ENCODE measurements at regions not wholly inside any gene's neighbourhood (a gene's known extent, or its start where the extent isn't known, plus 50 kb on each side); places are given as distances from the start of the nearest gene placed in this dataset.

DNA sequence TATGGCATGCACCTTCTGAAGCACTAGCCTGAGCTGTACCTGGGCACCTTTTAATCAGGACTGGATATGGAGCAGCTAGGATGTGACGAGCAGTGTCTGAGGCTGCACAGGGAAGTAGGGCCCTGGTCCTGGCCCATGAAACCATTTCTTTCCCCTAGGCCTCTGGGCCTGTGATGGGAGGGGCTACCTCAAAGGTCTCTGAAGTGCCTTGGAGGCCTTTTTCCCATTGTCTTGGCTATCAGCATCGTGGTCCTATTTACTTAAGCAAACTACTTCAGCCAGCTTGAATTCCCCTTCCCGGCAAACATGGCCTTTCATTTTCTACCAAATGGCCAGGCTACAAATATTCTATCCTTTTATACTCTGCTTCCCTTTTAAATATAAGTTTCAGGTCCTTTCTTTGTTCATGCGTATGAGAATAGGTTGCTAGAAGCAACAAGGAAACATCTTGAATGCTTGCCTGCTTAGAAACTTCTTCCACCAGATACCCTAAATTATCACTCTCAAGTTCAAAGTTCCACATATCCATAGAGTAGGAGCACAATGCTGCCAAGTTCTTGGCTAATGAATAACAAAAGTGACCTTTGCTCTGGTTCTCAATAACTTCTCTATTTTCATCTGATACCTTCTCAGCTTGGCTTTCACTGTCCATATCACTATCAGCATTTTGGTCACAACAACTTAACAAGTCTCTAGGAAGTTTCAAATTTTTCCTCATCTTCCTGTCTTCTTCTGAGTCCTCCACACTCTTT is 673.1 kb downstream of the HTR1B start:
- no peak for DNase-seq (ENCODE audit: low read depth)
- H3K4me3 ChIP-seq (ENCODE audit: low read depth, low read length) = no peak overlapping the region
- TF ChIP-seq, protein P1, sequence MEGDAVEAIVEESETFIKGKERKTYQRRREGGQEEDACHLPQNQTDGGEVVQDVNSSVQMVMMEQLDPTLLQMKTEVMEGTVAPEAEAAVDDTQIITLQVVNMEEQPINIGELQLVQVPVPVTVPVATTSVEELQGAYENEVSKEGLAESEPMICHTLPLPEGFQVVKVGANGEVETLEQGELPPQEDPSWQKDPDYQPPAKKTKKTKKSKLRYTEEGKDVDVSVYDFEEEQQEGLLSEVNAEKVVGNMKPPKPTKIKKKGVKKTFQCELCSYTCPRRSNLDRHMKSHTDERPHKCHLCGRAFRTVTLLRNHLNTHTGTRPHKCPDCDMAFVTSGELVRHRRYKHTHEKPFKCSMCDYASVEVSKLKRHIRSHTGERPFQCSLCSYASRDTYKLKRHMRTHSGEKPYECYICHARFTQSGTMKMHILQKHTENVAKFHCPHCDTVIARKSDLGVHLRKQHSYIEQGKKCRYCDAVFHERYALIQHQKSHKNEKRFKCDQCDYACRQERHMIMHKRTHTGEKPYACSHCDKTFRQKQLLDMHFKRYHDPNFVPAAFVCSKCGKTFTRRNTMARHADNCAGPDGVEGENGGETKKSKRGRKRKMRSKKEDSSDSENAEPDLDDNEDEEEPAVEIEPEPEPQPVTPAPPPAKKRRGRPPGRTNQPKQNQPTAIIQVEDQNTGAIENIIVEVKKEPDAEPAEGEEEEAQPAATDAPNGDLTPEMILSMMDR (IDR thresholded peaks at IDR 0.05; ENCODE audit: insufficient read depth, low read depth, low read length) = no peak

DNA sequence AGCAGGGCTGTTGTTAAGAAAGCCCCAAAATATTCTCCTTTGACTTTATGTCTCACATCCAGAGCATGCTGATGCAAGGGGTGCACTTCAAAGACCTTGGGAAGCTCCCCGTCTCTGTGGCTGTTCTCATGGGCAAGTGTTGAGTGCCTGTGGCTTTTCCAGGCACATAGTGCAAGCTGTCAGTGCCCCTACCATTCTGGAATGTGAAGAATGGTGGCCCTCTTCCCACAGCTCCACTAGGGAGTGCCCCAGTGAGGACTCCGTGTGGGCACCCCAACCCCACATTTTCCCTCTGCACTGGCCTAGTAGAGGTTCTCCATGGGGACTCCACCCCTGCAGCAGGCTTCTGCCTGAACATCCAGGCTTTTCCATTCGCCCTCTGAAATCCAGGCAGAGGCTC is 673.7 kb downstream of the HTR1B start:
- TF ChIP-seq, protein P1 (IDR thresholded peaks at IDR 0.05; ENCODE audit: insufficient read depth, low read depth, low read length) = no peak
- no peak for DNase-seq (ENCODE audit: low read depth)
- no peak overlapping the region for H3K4me3 ChIP-seq (ENCODE audit: low read depth, low read length)

DNA sequence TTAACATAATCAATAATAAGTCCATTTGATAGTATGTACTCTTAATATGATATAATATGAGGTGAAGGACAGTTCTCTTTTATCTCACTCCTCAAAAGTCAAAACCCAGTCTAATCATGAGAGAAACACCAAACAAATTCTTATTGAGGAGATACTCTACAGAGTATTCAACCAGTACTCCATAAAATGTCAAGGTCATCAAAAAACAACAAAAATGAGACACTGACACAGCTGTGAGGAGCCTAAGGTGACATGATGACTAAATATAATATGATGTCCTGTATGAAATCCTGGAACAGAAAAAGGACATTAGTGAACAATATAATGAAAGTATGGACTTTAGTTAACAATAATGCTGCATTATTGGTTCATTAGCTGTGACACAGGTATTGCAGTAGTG is 675.1 kb downstream of the HTR1B start:
- TF ChIP-seq, protein P1 (IDR thresholded peaks at IDR 0.05; ENCODE audit: insufficient read depth, low read depth, low read length) = no peak
- no peak for DNase-seq (ENCODE audit: low read depth)
- no peak overlapping the region for H3K4me3 ChIP-seq (ENCODE audit: low read depth, low read length)

GRCh38 chr6:76779068-76779467 is 684.2 kb downstream of the HTR1B start:
- TF ChIP-seq, protein P1 (IDR thresholded peaks at IDR 0.05; ENCODE audit: insufficient read depth, low read depth, low read length) = no peak
- no peak overlapping the region for H3K4me3 ChIP-seq (ENCODE audit: low read depth, low read length)
- no peak for DNase-seq (ENCODE audit: low read depth)

- H3K4me3 ChIP-seq (ENCODE audit: low read depth, low read length) = no peak overlapping the region
- TF ChIP-seq, protein P1 (IDR thresholded peaks at IDR 0.05; ENCODE audit: insufficient read depth, low read depth, low read length) = no peak
- DNase-seq (ENCODE audit: low read depth) = no peak
Measured at GRCh38 chr6:76776876-76777275, 686.4 kb downstream of the HTR1B start.

DNA sequence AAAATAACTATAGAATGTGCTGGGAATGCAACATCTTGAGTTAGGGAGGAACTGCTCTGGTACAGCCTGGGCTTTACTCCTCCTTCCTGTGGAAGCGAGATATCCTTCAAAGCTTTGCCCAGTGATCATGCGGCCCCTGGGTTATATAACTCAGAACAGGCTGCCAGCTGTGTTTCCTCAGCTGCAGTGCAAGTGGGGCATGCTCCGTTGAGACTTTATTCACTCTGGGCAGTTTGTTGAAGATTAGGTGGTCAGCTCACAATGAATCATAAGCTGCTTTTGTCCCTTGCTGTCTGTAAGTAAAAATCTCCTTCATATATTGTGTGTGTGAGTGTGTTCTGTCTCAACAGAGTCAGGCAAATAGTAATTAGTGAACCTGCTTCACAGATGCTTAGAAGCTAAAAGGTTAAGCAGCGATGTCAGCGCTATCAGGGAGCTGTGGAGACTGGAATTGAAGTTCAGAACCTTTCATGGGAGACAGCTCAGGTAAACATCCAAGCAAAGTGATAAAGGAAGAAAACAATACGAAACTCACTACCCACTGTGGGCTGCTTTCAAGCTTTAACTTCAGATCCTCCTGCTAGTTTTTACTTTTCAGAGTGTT is 688.4 kb downstream of the HTR1B start:
- TF ChIP-seq, protein P1 (IDR thresholded peaks at IDR 0.05; ENCODE audit: insufficient read depth, low read depth, low read length) = no peak
- DNase-seq (ENCODE audit: low read depth) = peak; percentile 33
- no peak overlapping the region for H3K4me3 ChIP-seq (ENCODE audit: low read depth, low read length)
